Kidney (tissue), 13 donors: ENCODE measurements at regions not wholly inside any gene's neighbourhood (a gene's known extent, or its start where the extent isn't known, plus 50 kb on each side); places are given as distances from the start of the nearest gene placed in this dataset.

Experiments used
- DNase-seq, 5 donors: peaks; one replicate each; pipeline ENCODE4 v3.0.0-alpha.2; 2013 to 2020
- FAIRE-seq: peaks from 2 replicates; lab custom pipeline; 2012; peaks lifted over from hg19 to GRCh38; lab: Jason Lieb, UNC
- H3K27ac ChIP-seq, 2 donors: one replicate each; pipeline ENCODE4 v1.7.0; 2013; ENCODE audit warnings: low read depth in 2 of 2, low read length in 2 of 2, inconsistent platforms in 1 of 2
- H3K27me3 ChIP-seq: one replicate; pipeline ENCODE4 v1.7.1; 2013; ENCODE audit warnings: low read length, inconsistent platforms; ENCODE audit not compliant: control insufficient read depth, insufficient read depth
- H3K36me3 ChIP-seq, 3 donors: one replicate each; pipeline versions ENCODE4 v1.7.0 to v1.7.1; 2013; ENCODE audit warnings: low read length in 3 of 3, control low read depth in 1 of 3, inconsistent platforms in 1 of 3; ENCODE audit not compliant: insufficient read depth in 3 of 3, control insufficient read depth in 2 of 3
- H3K4me1 ChIP-seq, 3 donors: one replicate each; pipeline versions ENCODE4 v1.7.0 to v1.7.1; 2013; ENCODE audit warnings: low read length in 3 of 3, inconsistent platforms in 1 of 3, low read depth in 1 of 3; ENCODE audit not compliant: control insufficient read depth in 2 of 3, insufficient read depth in 2 of 3
- H3K4me3 ChIP-seq, 3 donors: one replicate each; pipeline versions ENCODE4 v1.7.0 to v1.8.1; 2013; ENCODE audit warnings: low read length in 3 of 3, control low read depth in 1 of 3, inconsistent platforms in 1 of 3
- H3K9ac ChIP-seq, 3 donors: one replicate each; pipeline versions ENCODE4 v1.7.0 to v1.7.1; 2013; ENCODE audit warnings: low read length in 3 of 3, control low read depth in 1 of 3, inconsistent platforms in 1 of 3
- H3K9me3 ChIP-seq, 3 donors: one replicate each; pipeline versions ENCODE4 v1.7.0 to v1.7.1; 2013; ENCODE audit warnings: low read length in 3 of 3, control low read depth in 1 of 3, inconsistent platforms in 1 of 3; ENCODE audit not compliant: control insufficient read depth in 2 of 3, insufficient read depth in 1 of 3
- CTCF ChIP-seq: IDR thresholded peaks from 3 replicates; pipeline ENCODE4 v1.5.1; 2012; ENCODE audit warnings: mild to moderate bottlenecking, moderate library complexity, borderline replicate concordance; ENCODE audit not compliant: insufficient read depth; ENCODE audit errors: extremely low read depth
- intact Hi-C: fragments of 100-400 bp; cut with DNase I; formaldehyde crosslinking; loops from one replicate; pipeline ENCODE4 v1.11.1; 2022
- donor health status: control.
- donor health status: control.
- donor health status: control.
- donor health status: control.
- donor health status: control.
- donor health status: DM: yes; HTN: yes; CAD: no.
- donor health status: Normal renal cell carcinoma (clear cell type).

GRCh38 chrY:12464155-12464554, 236.9 kb upstream of the USP9Y start:
- FAIRE-seq = no peak
- H3K36me3 ChIP-seq = no peaks in the 10 kb centered on the region
- no peak overlapping the region for H3K27ac ChIP-seq
- no peaks in the 10 kb centered on the region for H3K27me3 ChIP-seq
- no peak for DNase-seq
- no peaks in the 10 kb centered on the region for H3K4me1 ChIP-seq
- no peak overlapping the region for H3K4me3 ChIP-seq
- intact Hi-C loops = no loop called here
- no peaks in the 10 kb centered on the region for H3K9me3 ChIP-seq
- no peak for TF ChIP-seq CTCF
- no peak overlapping the region for H3K9ac ChIP-seq

- H3K27ac ChIP-seq = no peak overlapping the region
- FAIRE-seq (no peak), DNase-seq (no peak)
- no peaks in the 10 kb centered on the region for H3K9me3 ChIP-seq
- no peak overlapping the region for H3K4me3 ChIP-seq
- H3K4me1 ChIP-seq = no peaks in the 10 kb centered on the region
- no peaks in the 10 kb centered on the region for H3K36me3 ChIP-seq
- intact Hi-C loops = no loop called here
- no peak for TF ChIP-seq CTCF
- no peak overlapping the region for H3K9ac ChIP-seq
- H3K27me3 ChIP-seq = no peaks in the 10 kb centered on the region
These were observed 235.3 kb upstream of the USP9Y start for GRCh38 chrY:12465706-12466105.

GRCh38 chrY:12469081-12469480, 231.9 kb upstream of the USP9Y start:
- TF ChIP-seq CTCF = no peak
- Histone ChIP-seq H3K27ac (no peak overlapping the region), H3K36me3 (no peaks in the 10 kb centered on the region), H3K4me3 (no peak overlapping the region), H3K27me3 (no peaks in the 10 kb centered on the region), H3K9ac (no peak overlapping the region), H3K4me1 (no peaks in the 10 kb centered on the region), H3K9me3 (no peaks in the 10 kb centered on the region)
- DNase-seq (no peak), FAIRE-seq (no peak)
- intact Hi-C loops = no loop called here

GRCh38 chrY:12474472-12474871, 226.6 kb upstream of the USP9Y start:
- no peaks in the 10 kb centered on the region for H3K36me3 ChIP-seq
- H3K9ac ChIP-seq = no peak overlapping the region
- no peak overlapping the region for H3K4me3 ChIP-seq
- H3K9me3 ChIP-seq = no peaks in the 10 kb centered on the region
- no peak for TF ChIP-seq CTCF
- no peaks in the 10 kb centered on the region for H3K4me1 ChIP-seq
- intact Hi-C loops = no loop called here
- FAIRE-seq (no peak), DNase-seq (peak in 1 of 5 donors; percentile 11)
- H3K27me3 ChIP-seq = no peaks in the 10 kb centered on the region
- no peak overlapping the region for H3K27ac ChIP-seq
